ENCODE measurements at regions not wholly inside any gene's neighbourhood (a gene's known extent, or its start where the extent isn't known, plus 50 kb on each side); places are given as distances from the start of the nearest gene placed in this dataset.

- 80 to 85% (median 82%) methylated on average over 8 of the region's 8 CpGs for WGBS, 3 donors
- Histone ChIP-seq H3K9me3 (no peaks in the 10 kb centered on the region), H3K27me3 (peaks cover 4% of the 10 kb centered on the region), H3K4me3 (no peak overlapping the region), H3K27ac (no peak overlapping the region), H3K4me1 (ENCODE audit: insufficient read depth) (no peaks in the 10 kb centered on the region), H3K36me3 (no peaks in the 10 kb centered on the region)
- intact Hi-C loops (cut with DNase I), result no loop called here
- no peak for DNase-seq
- TF ChIP-seq EP300 (IDR thresholded peaks at IDR 0.05) (no peak), POLR2A (IDR thresholded peaks at IDR 0.05) (no peak)
Measured at GRCh38 chr6:14259594-14260152, 142.1 kb downstream of the CD83 start.

GRCh38 chr6:14260839-14261238 lies 143.3 kb downstream of the CD83 start:
- 95 to 100% (median 100%) methylated on average over 1 of the region's 1 CpG for WGBS, 3 donors
- intact Hi-C loops (cut with DNase I), result no loop called here
- no peak overlapping the region for H3K4me3 ChIP-seq
- TF ChIP-seq POLR2A (IDR thresholded peaks at IDR 0.05) (no peak), EP300 (IDR thresholded peaks at IDR 0.05) (no peak), CTCF (IDR thresholded peaks at IDR 0.05) (no peak)
- no peaks in the 10 kb centered on the region for H3K4me1 ChIP-seq (ENCODE audit: insufficient read depth)
- DNase-seq, result no peak
- H3K27ac ChIP-seq, result no peak overlapping the region
- H3K27me3 ChIP-seq, result peaks cover 4% of the 10 kb centered on the region
- no peaks in the 10 kb centered on the region for H3K9me3 ChIP-seq
- H3K36me3 ChIP-seq, result no peaks in the 10 kb centered on the region

- Histone ChIP-seq H3K4me1 (ENCODE audit: insufficient read depth) (no peaks in the 10 kb centered on the region), H3K36me3 (no peaks in the 10 kb centered on the region), H3K4me3 (no peak overlapping the region), H3K9me3 (no peaks in the 10 kb centered on the region), H3K27me3 (peaks cover 4% of the 10 kb centered on the region), H3K27ac (no peak overlapping the region)
- no peak for TF ChIP-seq POLR2A (IDR thresholded peaks at IDR 0.05)
- no peak for TF ChIP-seq EP300 (IDR thresholded peaks at IDR 0.05)
- no peak for TF ChIP-seq CTCF (IDR thresholded peaks at IDR 0.05)
- intact Hi-C loops (cut with DNase I), result no loop called here
- DNase-seq, result no peak
- WGBS, 3 donors, result 93 to 97% (median 97%) methylated on average over 1 of the region's 1 CpG
Measured at GRCh38 chr6:14263881-14264424, 146.4 kb downstream of the CD83 start.

- peaks cover 4% of the 10 kb centered on the region for H3K27me3 ChIP-seq
- DNase-seq, result no peak
- 87 to 94% (median 89%) methylated on average over 5 of the region's 5 CpGs for WGBS, 3 donors
- H3K4me1 ChIP-seq (ENCODE audit: insufficient read depth), result no peaks in the 10 kb centered on the region
- H3K27ac ChIP-seq, result no peak overlapping the region
- H3K36me3 ChIP-seq, result no peaks in the 10 kb centered on the region
- H3K9me3 ChIP-seq, result no peaks in the 10 kb centered on the region
- TF ChIP-seq EP300 (IDR thresholded peaks at IDR 0.05) (no peak), POLR2A (IDR thresholded peaks at IDR 0.05) (no peak), CTCF (IDR thresholded peaks at IDR 0.05) (no peak)
- intact Hi-C loops (cut with DNase I), result no loop called here
- no peak overlapping the region for H3K4me3 ChIP-seq
Measured at GRCh38 chr6:14265049-14266021, 147.8 kb downstream of the CD83 start.
